ENCODE measurements at regions not wholly inside any gene's neighbourhood (a gene's known extent, or its start where the extent isn't known, plus 50 kb on each side); places are given as distances from the start of the nearest gene placed in this dataset.

GRCh38 chr9:86471171-86471815, 117.1 kb upstream of the TUT7 start:
- Histone ChIP-seq H3K4me3 (ENCODE audit: severe bottlenecking) (no peak overlapping the region), H3K36me3 (ENCODE audit: low read depth) (no peaks in the 10 kb centered on the region), H3K27ac (ENCODE audit: poor library complexity, severe bottlenecking) (no peak overlapping the region), H3K4me1 (ENCODE audit: insufficient read depth, poor library complexity, severe bottlenecking) (no peaks in the 10 kb centered on the region), H3K27me3 (ENCODE audit: insufficient read depth, poor library complexity, severe bottlenecking) (no peaks in the 10 kb centered on the region), H3K9me3 (ENCODE audit: severe bottlenecking) (no peaks in the 10 kb centered on the region)
- ATAC-seq (ENCODE audit: low read depth) (no peak), DNase-seq (ENCODE audit: low spot score) (no peak)
- no peak for TF ChIP-seq CTCF (IDR thresholded peaks at IDR 0.05; ENCODE audit: poor library complexity, severe bottlenecking)

GRCh38 chr9:86470326-86470725, 116.1 kb upstream of the TUT7 start:
- Histone ChIP-seq H3K4me3 (ENCODE audit: severe bottlenecking) (no peak overlapping the region), H3K27ac (ENCODE audit: poor library complexity, severe bottlenecking) (no peak overlapping the region), H3K27me3 (ENCODE audit: insufficient read depth, poor library complexity, severe bottlenecking) (no peaks in the 10 kb centered on the region), H3K36me3 (ENCODE audit: low read depth) (no peaks in the 10 kb centered on the region), H3K4me1 (ENCODE audit: insufficient read depth, poor library complexity, severe bottlenecking) (no peaks in the 10 kb centered on the region), H3K9me3 (ENCODE audit: severe bottlenecking) (no peaks in the 10 kb centered on the region)
- no peak for ATAC-seq (ENCODE audit: low read depth)
- DNase-seq (ENCODE audit: low spot score), result no peak
- TF ChIP-seq CTCF (IDR thresholded peaks at IDR 0.05; ENCODE audit: poor library complexity, severe bottlenecking), result no peak

GRCh38 chr9:86469476-86470250, 115.5 kb upstream of the TUT7 start:
- Histone ChIP-seq H3K9me3 (ENCODE audit: severe bottlenecking) (no peaks in the 10 kb centered on the region), H3K27ac (ENCODE audit: poor library complexity, severe bottlenecking) (no peak overlapping the region), H3K36me3 (ENCODE audit: low read depth) (no peaks in the 10 kb centered on the region), H3K27me3 (ENCODE audit: insufficient read depth, poor library complexity, severe bottlenecking) (no peaks in the 10 kb centered on the region), H3K4me1 (ENCODE audit: insufficient read depth, poor library complexity, severe bottlenecking) (no peaks in the 10 kb centered on the region), H3K4me3 (ENCODE audit: severe bottlenecking) (no peak overlapping the region)
- no peak for ATAC-seq (ENCODE audit: low read depth)
- no peak for TF ChIP-seq CTCF (IDR thresholded peaks at IDR 0.05; ENCODE audit: poor library complexity, severe bottlenecking)
- DNase-seq (ENCODE audit: low spot score), result no peak

- no peak for TF ChIP-seq CTCF (IDR thresholded peaks at IDR 0.05; ENCODE audit: poor library complexity, severe bottlenecking)
- ATAC-seq (ENCODE audit: low read depth) (peak; percentile 33; the same call in 1 of the 3 replicates), DNase-seq (ENCODE audit: low spot score) (no peak)
- H3K27ac ChIP-seq (ENCODE audit: poor library complexity, severe bottlenecking), result no peak overlapping the region
- H3K9me3 ChIP-seq (ENCODE audit: severe bottlenecking), result no peaks in the 10 kb centered on the region
- no peaks in the 10 kb centered on the region for H3K36me3 ChIP-seq (ENCODE audit: low read depth)
- no peaks in the 10 kb centered on the region for H3K27me3 ChIP-seq (ENCODE audit: insufficient read depth, poor library complexity, severe bottlenecking)
- H3K4me1 ChIP-seq (ENCODE audit: insufficient read depth, poor library complexity, severe bottlenecking), result no peaks in the 10 kb centered on the region
- no peak overlapping the region for H3K4me3 ChIP-seq (ENCODE audit: severe bottlenecking)
Measured at GRCh38 chr9:86464242-86464641, 110.0 kb upstream of the TUT7 start.
